ENCODE measurements at regions not wholly inside any gene's neighbourhood (a gene's known extent, or its start where the extent isn't known, plus 50 kb on each side); places are given as distances from the start of the nearest gene placed in this dataset.

- no peak overlapping the region for H3K4me3 ChIP-seq (ENCODE audit: insufficient read depth in 1 of 2, low read depth in 1 of 2, low read length in 2 of 2)
- no peak overlapping the region for H2AFZ ChIP-seq (ENCODE audit: low read depth, low read length)
- H2BK15ac ChIP-seq (ENCODE audit: low read depth, poor library complexity, severe bottlenecking) = no peak overlapping the region
- DNase-seq = no peak
- no peak overlapping the region for H2BK120ac ChIP-seq (ENCODE audit: low read depth, low read length)
- H4K8ac ChIP-seq (ENCODE audit: low read length) = no peak overlapping the region
- WGBS = 64% methylated on average over 3 of the region's 4 CpGs
- H2AK5ac ChIP-seq (ENCODE audit: low read length, severe bottlenecking) = no peak overlapping the region
- H3K27me3 ChIP-seq (ENCODE audit: control insufficient read depth in 1 of 2, insufficient read depth in 1 of 2, low read length in 2 of 2) = no peaks in the 10 kb centered on the region
- H3K27ac ChIP-seq (ENCODE audit: low read length, poor library complexity, severe bottlenecking) = no peak overlapping the region
- no peak overlapping the region for H3K4ac ChIP-seq (ENCODE audit: low read depth in 1 of 2, low read length in 2 of 2)
- H3K23ac ChIP-seq (ENCODE audit: low read length in 2 of 2) = no peak overlapping the region
- H4K91ac ChIP-seq (ENCODE audit: low read length) = no peak overlapping the region
- no peaks in the 10 kb centered on the region for H3K79me1 ChIP-seq (replicated peaks; ENCODE audit: low read length, poor library complexity, severe bottlenecking)
- no peak overlapping the region for H3K14ac ChIP-seq (ENCODE audit: low read length in 2 of 2)
- H3K9me3 ChIP-seq (ENCODE audit: control insufficient read depth, low read length) = peaks cover 1% of the 10 kb centered on the region
- H2BK5ac ChIP-seq (ENCODE audit: low read depth, low read length, poor library complexity, severe bottlenecking) = no peak overlapping the region
- no peaks in the 10 kb centered on the region for H3K36me3 ChIP-seq (ENCODE audit: control insufficient read depth in 1 of 2, insufficient read depth in 2 of 2, low read depth in 1 of 2, low read length in 2 of 2)
- no peak overlapping the region for H3K18ac ChIP-seq (ENCODE audit: low read depth in 1 of 2, low read length in 2 of 2)
- no peak overlapping the region for H3K4me2 ChIP-seq (ENCODE audit: low read length, poor library complexity, severe bottlenecking)
- H2BK12ac ChIP-seq (ENCODE audit: low read length in 2 of 2) = no peak overlapping the region
- no peak overlapping the region for H3K9ac ChIP-seq (ENCODE audit: low read length)
- H3K4me1 ChIP-seq (ENCODE audit: control insufficient read depth, insufficient read depth, low read depth, low read length) = no peaks in the 10 kb centered on the region
Measured at GRCh38 chr16:16782153-16782552, 403.2 kb downstream of the NPIPA7 start.

DNA sequence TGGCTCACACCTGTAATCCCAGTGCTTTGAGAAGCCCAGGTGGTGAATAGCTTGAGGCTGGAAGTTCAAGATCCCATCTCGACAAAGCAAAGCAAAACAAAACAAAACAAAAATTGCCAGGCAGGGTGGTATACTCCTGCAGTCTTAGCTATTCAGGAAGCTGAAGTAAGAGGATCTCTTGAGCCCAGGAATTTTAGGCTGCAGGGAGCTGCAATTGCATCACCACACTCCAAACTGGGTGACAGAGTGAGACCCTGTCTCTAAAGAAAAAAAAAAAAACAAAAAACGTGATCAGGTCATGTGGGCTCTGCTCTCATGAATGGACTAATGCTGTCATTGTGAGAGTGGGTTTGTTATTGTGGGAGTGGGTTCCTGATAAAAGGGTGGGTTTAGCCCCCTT, 409.1 kb downstream of the NPIPA7 start:
- H3K27me3 ChIP-seq (ENCODE audit: control insufficient read depth in 1 of 2, insufficient read depth in 1 of 2, low read length in 2 of 2) = no peaks in the 10 kb centered on the region
- DNase-seq = no peak
- 43% methylated on average over 1 of the region's 2 CpGs for WGBS

DNA sequence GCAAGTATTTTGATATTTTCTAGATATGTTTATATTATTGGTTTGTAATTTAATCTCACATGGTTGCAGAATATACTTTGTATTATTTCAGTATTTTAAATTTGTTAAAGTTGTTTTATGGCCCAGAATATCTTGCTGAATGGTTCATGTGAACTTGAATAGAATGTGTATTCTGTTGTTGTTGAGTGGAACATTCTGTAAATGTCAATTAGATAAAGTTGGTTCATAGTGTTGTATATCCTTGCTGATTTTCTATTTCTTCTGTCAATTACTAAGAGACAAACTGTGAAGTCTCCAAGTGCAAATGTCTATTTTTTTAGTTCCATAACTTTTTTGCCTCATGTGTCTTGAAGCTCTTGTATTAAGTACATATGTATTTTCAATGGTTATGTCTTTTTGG, 411.7 kb downstream of the NPIPA7 start:
- H2BK12ac ChIP-seq (ENCODE audit: low read length in 2 of 2) = no peak overlapping the region

More for the DNA sequence above, 409.1 kb downstream of the NPIPA7 start:
- no peak overlapping the region for H2BK12ac ChIP-seq (ENCODE audit: low read length in 2 of 2)
- H2BK5ac ChIP-seq (ENCODE audit: low read depth, low read length, poor library complexity, severe bottlenecking) = no peak overlapping the region
- H2BK120ac ChIP-seq (ENCODE audit: low read depth, low read length) = no peak overlapping the region
- no peaks in the 10 kb centered on the region for H3K4me1 ChIP-seq (ENCODE audit: control insufficient read depth, insufficient read depth, low read depth, low read length)
- H2AFZ ChIP-seq (ENCODE audit: low read depth, low read length) = peak overlapping the region; percentile 4
- no peak overlapping the region for H3K4me3 ChIP-seq (ENCODE audit: insufficient read depth in 1 of 2, low read depth in 1 of 2, low read length in 2 of 2)
- H3K4me2 ChIP-seq (ENCODE audit: low read length, poor library complexity, severe bottlenecking) = no peak overlapping the region
- no peak overlapping the region for H3K9ac ChIP-seq (ENCODE audit: low read length)
- H3K23ac ChIP-seq (ENCODE audit: low read length in 2 of 2) = no peak overlapping the region
- H3K14ac ChIP-seq (ENCODE audit: low read length in 2 of 2) = no peak overlapping the region
- H4K91ac ChIP-seq (ENCODE audit: low read length) = no peak overlapping the region
- H4K8ac ChIP-seq (ENCODE audit: low read length) = no peak overlapping the region
- no peak overlapping the region for H3K4ac ChIP-seq (ENCODE audit: low read depth in 1 of 2, low read length in 2 of 2)
- H3K9me3 ChIP-seq (ENCODE audit: control insufficient read depth, low read length) = peaks cover 15% of the 10 kb centered on the region
- no peak overlapping the region for H2AK5ac ChIP-seq (ENCODE audit: low read length, severe bottlenecking)
- H3K79me1 ChIP-seq (replicated peaks; ENCODE audit: low read length, poor library complexity, severe bottlenecking) = no peaks in the 10 kb centered on the region
- no peak overlapping the region for H2BK15ac ChIP-seq (ENCODE audit: low read depth, poor library complexity, severe bottlenecking)
- H3K27ac ChIP-seq (ENCODE audit: low read length, poor library complexity, severe bottlenecking) = no peak overlapping the region
- no peaks in the 10 kb centered on the region for H3K36me3 ChIP-seq (ENCODE audit: control insufficient read depth in 1 of 2, insufficient read depth in 2 of 2, low read depth in 1 of 2, low read length in 2 of 2)
- no peak overlapping the region for H3K18ac ChIP-seq (ENCODE audit: low read depth in 1 of 2, low read length in 2 of 2)

GRCh38 chr16:16791051-16791450, 412.1 kb downstream of the NPIPA7 start:
- Histone ChIP-seq H4K8ac (ENCODE audit: low read length) (no peak overlapping the region), H2AFZ (ENCODE audit: low read depth, low read length) (no peak overlapping the region), H3K36me3 (ENCODE audit: control insufficient read depth in 1 of 2, insufficient read depth in 2 of 2, low read depth in 1 of 2, low read length in 2 of 2) (no peaks in the 10 kb centered on the region), H3K14ac (ENCODE audit: low read length in 2 of 2) (no peak overlapping the region), H2BK12ac (ENCODE audit: low read length in 2 of 2) (no peak overlapping the region), H3K9me3 (ENCODE audit: control insufficient read depth, low read length) (peaks cover 22% of the 10 kb centered on the region), H3K27ac (ENCODE audit: low read length, poor library complexity, severe bottlenecking) (no peak overlapping the region), H3K9ac (ENCODE audit: low read length) (no peak overlapping the region), H3K4ac (ENCODE audit: low read depth in 1 of 2, low read length in 2 of 2) (no peak overlapping the region), H3K79me1 (replicated peaks; ENCODE audit: low read length, poor library complexity, severe bottlenecking) (no peaks in the 10 kb centered on the region), H2BK120ac (ENCODE audit: low read depth, low read length) (no peak overlapping the region), H3K4me2 (ENCODE audit: low read length, poor library complexity, severe bottlenecking) (no peak overlapping the region), H3K23ac (ENCODE audit: low read length in 2 of 2) (no peak overlapping the region), H2AK5ac (ENCODE audit: low read length, severe bottlenecking) (no peak overlapping the region), H3K18ac (ENCODE audit: low read depth in 1 of 2, low read length in 2 of 2) (no peak overlapping the region), H3K4me3 (ENCODE audit: insufficient read depth in 1 of 2, low read depth in 1 of 2, low read length in 2 of 2) (no peak overlapping the region), H2BK15ac (ENCODE audit: low read depth, poor library complexity, severe bottlenecking) (no peak overlapping the region), H3K4me1 (ENCODE audit: control insufficient read depth, insufficient read depth, low read depth, low read length) (no peaks in the 10 kb centered on the region), H2BK5ac (ENCODE audit: low read depth, low read length, poor library complexity, severe bottlenecking) (peak overlapping the region; percentile 57), H3K27me3 (ENCODE audit: control insufficient read depth in 1 of 2, insufficient read depth in 1 of 2, low read length in 2 of 2) (no peaks in the 10 kb centered on the region), H4K91ac (ENCODE audit: low read length) (no peak overlapping the region)
- DNase-seq = no peak
- no CpG with 5 or more reads among the region's 1 CpG for WGBS

More for the DNA sequence above, 411.7 kb downstream of the NPIPA7 start:
- no peak overlapping the region for H2BK15ac ChIP-seq (ENCODE audit: low read depth, poor library complexity, severe bottlenecking)
- H3K9ac ChIP-seq (ENCODE audit: low read length) = no peak overlapping the region
- H2BK5ac ChIP-seq (ENCODE audit: low read depth, low read length, poor library complexity, severe bottlenecking) = peak overlapping the region; percentile 57
- H3K4me2 ChIP-seq (ENCODE audit: low read length, poor library complexity, severe bottlenecking) = no peak overlapping the region
- H2AFZ ChIP-seq (ENCODE audit: low read depth, low read length) = no peak overlapping the region
- no peak overlapping the region for H4K91ac ChIP-seq (ENCODE audit: low read length)
- DNase-seq = no peak
- no peak overlapping the region for H2AK5ac ChIP-seq (ENCODE audit: low read length, severe bottlenecking)
- H3K18ac ChIP-seq (ENCODE audit: low read depth in 1 of 2, low read length in 2 of 2) = no peak overlapping the region
- no peak overlapping the region for H3K27ac ChIP-seq (ENCODE audit: low read length, poor library complexity, severe bottlenecking)
- no peaks in the 10 kb centered on the region for H3K4me1 ChIP-seq (ENCODE audit: control insufficient read depth, insufficient read depth, low read depth, low read length)
- H3K4ac ChIP-seq (ENCODE audit: low read depth in 1 of 2, low read length in 2 of 2) = no peak overlapping the region
- no peaks in the 10 kb centered on the region for H3K27me3 ChIP-seq (ENCODE audit: control insufficient read depth in 1 of 2, insufficient read depth in 1 of 2, low read length in 2 of 2)
- H2BK120ac ChIP-seq (ENCODE audit: low read depth, low read length) = no peak overlapping the region
- no peaks in the 10 kb centered on the region for H3K79me1 ChIP-seq (replicated peaks; ENCODE audit: low read length, poor library complexity, severe bottlenecking)
- no peak overlapping the region for H3K23ac ChIP-seq (ENCODE audit: low read length in 2 of 2)
- no peak overlapping the region for H3K4me3 ChIP-seq (ENCODE audit: insufficient read depth in 1 of 2, low read depth in 1 of 2, low read length in 2 of 2)
- no peak overlapping the region for H4K8ac ChIP-seq (ENCODE audit: low read length)
- no peaks in the 10 kb centered on the region for H3K36me3 ChIP-seq (ENCODE audit: control insufficient read depth in 1 of 2, insufficient read depth in 2 of 2, low read depth in 1 of 2, low read length in 2 of 2)
- peaks cover 18% of the 10 kb centered on the region for H3K9me3 ChIP-seq (ENCODE audit: control insufficient read depth, low read length)
- H3K14ac ChIP-seq (ENCODE audit: low read length in 2 of 2) = no peak overlapping the region
